NCI-H1048 (cell line): ENCODE measurements at regions not wholly inside any gene's neighbourhood (a gene's known extent, or its start where the extent isn't known, plus 50 kb on each side); places are given as distances from the start of the nearest gene placed in this dataset.
A peak's percentile ranks its signal among the peaks of the same experiment; 100 is the strongest.
"Not testable (repeated sequence)": the region's sequence is repeated elsewhere in the genome, so short reads cannot be mapped to it uniquely, and the experiment has no call there.

ENCODE experiments used
- DNase-seq: peaks from one replicate; lab custom pipeline; 2025; lab: John Stamatoyannopoulos, UW

DNA sequence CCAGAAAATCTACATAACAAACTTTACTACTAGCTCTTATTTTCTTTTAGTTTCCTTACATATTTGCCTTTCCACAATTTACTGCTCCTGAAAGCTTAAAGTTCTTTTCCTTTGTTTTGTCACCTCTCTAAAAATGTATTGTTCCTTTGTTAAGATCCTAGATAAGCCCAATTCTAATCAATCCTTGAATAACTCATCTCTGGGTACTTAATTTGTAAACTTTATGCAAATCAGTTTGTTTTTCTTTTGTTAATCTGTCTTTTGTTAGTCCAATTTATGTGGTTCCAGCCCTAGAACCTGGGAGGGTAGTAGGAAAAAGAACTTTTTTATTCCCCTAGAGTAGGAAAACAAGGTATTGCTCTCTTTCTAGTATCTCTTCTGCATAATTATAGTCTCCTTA, 444.7 kb downstream of the PCDH10 start:
- DNase-seq = no peak

DNA sequence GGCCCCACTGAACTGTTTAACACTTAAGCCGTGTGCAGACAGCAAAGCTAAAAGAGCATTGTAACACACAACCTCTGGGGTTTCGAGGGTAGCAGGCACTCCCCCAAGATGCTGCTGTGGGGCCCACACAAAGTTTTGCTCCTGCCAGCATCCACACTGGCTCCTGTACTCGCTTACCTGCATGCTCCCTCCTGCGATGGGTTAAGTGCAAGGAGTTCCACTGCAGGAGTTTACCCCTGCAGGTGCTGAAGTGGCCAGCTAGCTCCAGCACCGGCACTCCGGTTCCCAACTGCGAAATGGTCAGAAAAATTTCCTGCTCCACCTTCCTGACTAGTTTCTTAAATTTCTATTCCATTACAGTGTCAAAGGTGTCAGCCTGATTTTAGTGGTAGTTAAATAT, 443.5 kb downstream of the PCDH10 start:
- no peak for DNase-seq

DNA sequence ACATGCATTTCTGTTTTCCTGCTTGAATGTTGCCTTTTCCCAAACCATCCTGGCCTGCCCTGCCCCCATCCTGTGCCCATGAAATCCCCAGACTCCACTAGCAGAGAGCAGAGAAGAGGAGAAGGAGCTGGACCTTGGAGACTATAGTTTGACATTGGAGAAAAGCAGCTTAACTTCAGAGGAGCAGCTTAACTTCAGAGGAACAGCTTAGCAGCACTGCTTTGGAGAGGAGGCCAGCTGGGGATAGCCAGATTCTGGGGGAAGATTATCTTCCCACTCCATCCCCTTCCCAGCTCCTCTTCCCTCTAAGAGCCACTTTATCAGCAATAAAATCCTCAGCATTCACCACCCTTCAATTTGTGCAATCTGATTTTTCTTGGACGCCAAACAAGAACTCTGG, 443.0 kb downstream of the PCDH10 start:
- DNase-seq = no peak

GRCh38 chr4:133588306-133588705, 439.2 kb downstream of the PCDH10 start:
- DNase-seq = no peak

- no peak for DNase-seq
Measured at GRCh38 chr4:133585323-133585722, 436.2 kb downstream of the PCDH10 start.

- no peak for DNase-seq
Measured at GRCh38 chr4:133584714-133585113, 435.6 kb downstream of the PCDH10 start.

DNA sequence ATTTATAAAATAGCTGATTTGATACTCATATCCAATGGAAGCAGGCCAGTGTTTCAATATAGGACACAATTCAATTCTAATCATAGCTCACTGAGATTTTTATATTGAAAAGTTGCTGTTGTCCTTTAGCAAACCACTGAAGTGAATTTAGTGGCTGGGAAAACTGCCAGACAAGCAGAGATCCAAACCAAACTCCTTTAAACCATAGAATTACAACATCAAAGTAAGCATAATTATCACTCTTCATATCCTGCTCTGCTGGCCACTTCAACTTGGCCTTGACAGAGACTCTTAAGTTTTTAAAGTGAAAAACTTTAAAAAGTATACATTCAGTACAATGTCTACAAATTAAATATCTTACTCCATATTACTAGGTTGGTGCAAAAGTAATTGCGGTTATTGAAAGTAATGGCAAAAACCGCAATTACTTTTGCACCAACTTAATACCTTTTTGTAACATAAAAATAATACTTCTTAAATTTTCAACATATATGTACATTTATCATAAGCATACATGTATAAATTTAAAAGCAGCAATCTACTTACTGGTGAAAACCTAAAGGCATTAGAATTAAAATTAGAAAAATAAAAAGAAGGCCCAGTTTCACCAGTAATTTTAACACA, 433.0 kb downstream of the PCDH10 start:
- no peak for DNase-seq

GRCh38 chr4:133574248-133574647, 425.2 kb downstream of the PCDH10 start:
- no peak for DNase-seq

- peak; percentile 71 for DNase-seq
Measured at GRCh38 chr4:133565379-133565778, 416.3 kb downstream of the PCDH10 start.

GRCh38 chr4:133559987-133560386, 410.9 kb downstream of the PCDH10 start:
- no peak for DNase-seq

- DNase-seq = no peak
Measured at GRCh38 chr4:133555671-133556070, 406.6 kb downstream of the PCDH10 start.

- no peak for DNase-seq
Measured at GRCh38 chr4:133550436-133550835, 401.3 kb downstream of the PCDH10 start.

GRCh38 chr4:133544097-133544496, 395.0 kb downstream of the PCDH10 start:
- no peak for DNase-seq

DNA sequence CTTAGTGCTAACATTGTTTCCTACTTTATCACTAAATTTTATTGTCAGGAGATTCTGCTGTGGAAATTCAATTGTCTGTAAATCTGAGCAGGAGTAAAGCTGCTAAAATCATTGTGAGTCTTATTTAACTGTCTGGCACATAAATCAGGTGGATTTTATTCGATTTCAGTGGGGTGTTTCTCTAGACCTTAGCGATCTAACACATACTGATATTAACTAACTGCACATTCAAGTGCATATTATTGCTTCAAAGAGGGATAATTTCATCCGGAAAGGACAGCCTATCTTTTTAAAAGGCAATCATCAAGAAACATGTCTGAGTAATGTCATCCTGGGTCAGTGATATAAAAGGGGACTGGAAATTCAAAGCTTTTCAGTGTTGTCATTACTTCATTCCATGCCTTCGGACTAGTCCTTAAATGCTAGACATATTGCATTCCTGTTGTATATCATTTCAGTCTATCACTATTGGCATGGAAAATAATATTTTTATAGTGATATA, 388.7 kb downstream of the PCDH10 start:
- DNase-seq = no peak

DNA sequence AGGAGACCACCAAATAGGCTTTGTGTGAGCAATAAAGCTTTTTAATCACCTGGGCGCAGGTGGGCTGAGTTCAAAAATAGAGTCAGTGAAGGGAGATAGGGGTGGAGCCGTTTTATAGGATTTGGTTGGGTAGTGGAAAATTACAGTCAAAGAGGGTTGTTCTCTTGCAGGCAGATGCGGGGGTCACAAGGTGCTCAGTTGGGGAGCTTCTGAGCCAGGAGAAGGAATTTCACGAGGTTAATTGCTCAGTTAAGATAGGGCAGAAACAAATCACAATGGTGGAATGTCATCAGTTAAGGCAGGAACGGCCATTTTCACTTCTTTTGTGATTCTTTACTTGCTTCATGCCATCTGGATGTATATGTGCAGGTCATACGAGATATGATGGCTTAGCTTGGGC, 385.1 kb downstream of the PCDH10 start:
- DNase-seq = not testable (repeated sequence)

DNA sequence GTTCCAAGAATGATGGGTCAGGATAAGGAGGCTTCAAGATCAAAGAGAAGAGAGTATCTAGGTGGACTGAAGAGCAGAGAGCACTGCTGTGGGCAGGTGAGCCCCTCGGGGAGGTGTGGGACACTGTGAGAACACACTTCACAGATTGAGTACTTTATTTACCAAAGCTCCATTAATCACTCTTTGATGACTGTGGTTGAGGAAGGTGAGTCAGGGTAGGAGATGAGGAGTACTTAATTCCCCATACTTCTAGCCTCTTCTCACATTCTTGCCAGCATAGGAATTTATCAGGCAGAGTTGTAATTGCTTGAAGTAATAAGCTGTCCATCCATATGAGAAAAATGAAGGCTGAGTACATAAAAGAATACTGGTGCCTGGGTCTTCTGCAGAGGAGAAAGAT, 375.3 kb downstream of the PCDH10 start:
- no peak for DNase-seq

GRCh38 chr4:133513901-133514300, 364.8 kb downstream of the PCDH10 start:
- no peak for DNase-seq

- no peak for DNase-seq
Measured at GRCh38 chr4:133498149-133498548, 349.1 kb downstream of the PCDH10 start.

DNA sequence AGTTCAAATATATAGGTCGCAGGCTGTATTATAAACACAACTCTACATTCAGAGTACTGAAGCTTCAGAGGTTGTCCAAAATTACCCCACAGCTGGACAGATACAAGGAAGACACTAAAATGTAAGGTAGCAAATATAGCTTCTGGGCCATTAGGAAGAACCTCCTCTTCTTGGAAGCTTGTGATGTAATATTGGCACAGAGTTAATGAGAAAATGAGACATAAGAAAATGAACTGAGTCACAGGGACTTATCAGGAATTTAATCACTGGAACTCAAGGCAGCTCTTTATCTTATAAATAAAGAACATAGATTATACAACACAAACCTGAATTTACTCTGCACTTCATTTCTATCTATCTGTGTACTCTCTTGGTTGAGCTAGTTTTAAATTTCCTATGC, 344.7 kb downstream of the PCDH10 start:
- DNase-seq = no peak

- peak; percentile 31 for DNase-seq
Measured at GRCh38 chr4:133493241-133493640, 344.1 kb downstream of the PCDH10 start.

DNA sequence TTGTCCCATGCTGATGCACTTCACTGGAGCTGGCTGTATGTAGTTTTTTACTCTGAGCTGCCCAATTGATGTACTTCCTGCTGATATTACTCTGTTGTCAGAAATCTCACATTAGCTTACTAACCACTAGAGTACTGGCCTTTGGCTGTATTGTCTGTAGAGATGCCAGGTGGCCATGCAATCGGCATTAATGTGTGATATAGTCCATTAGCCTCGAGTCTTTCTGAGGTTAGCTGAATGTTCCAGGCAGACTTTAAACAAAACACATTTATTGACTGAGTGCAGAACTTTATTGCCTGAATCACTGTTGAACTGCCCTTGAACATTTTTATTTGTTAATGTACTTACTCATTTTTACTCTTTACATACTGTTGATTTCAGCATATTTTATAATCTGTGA, 335.2 kb downstream of the PCDH10 start:
- no peak for DNase-seq

- peak; percentile 79 for DNase-seq
Measured at GRCh38 chr4:133483600-133484246, 334.6 kb downstream of the PCDH10 start.

DNA sequence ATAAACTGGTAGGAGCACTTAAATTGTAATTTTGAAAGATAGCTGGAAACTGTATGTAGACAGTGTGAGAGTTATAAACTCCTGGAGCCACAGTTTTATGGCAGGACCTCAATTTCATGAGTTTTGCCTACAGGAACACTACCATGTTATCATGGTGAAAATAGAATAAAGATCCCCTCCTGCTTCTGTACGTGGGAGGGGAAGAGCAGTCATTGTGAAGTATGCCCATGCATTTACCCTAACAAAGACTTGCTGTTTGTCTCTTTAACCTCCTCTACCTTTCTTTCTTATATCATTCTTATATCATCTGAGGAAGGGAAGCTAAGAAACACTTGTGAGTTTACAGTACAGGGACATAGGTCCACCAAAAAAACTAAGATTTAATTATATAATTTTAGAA, 327.0 kb downstream of the PCDH10 start:
- DNase-seq = no peak

GRCh38 chr4:133474501-133474900, 325.4 kb downstream of the PCDH10 start:
- DNase-seq = no peak
